ENCODE measurements at regions not wholly inside any gene's neighbourhood (a gene's known extent, or its start where the extent isn't known, plus 50 kb on each side); places are given as distances from the start of the nearest gene placed in this dataset.

- Mint-ChIP-seq H3K36me3 (ENCODE audit: low read depth) (peaks cover 7% of the 10 kb centered on the region), H3K9me3 (peaks cover 8% of the 10 kb centered on the region), H3K27me3 (no peaks in the 10 kb centered on the region), H3K4me1 (ENCODE audit: low read depth) (no peaks in the 10 kb centered on the region), H3K4me3 (no peak overlapping the region), H3K27ac (no peak overlapping the region)
- intact Hi-C loops (cut with micrococcal nuclease), result no loop called here
Observed at GRCh38 chrX:7218321-7219152, 70.6 kb upstream of the PUDP start.

GRCh38 chrX:7216981-7217587 is 69.1 kb upstream of the PUDP start:
- intact Hi-C loops (cut with micrococcal nuclease), result no loop called here
- Mint-ChIP-seq H3K36me3 (ENCODE audit: low read depth) (peaks cover 7% of the 10 kb centered on the region), H3K4me1 (ENCODE audit: low read depth) (no peaks in the 10 kb centered on the region), H3K4me3 (no peak overlapping the region), H3K27ac (no peak overlapping the region), H3K27me3 (no peaks in the 10 kb centered on the region), H3K9me3 (peaks cover 8% of the 10 kb centered on the region)

DNA sequence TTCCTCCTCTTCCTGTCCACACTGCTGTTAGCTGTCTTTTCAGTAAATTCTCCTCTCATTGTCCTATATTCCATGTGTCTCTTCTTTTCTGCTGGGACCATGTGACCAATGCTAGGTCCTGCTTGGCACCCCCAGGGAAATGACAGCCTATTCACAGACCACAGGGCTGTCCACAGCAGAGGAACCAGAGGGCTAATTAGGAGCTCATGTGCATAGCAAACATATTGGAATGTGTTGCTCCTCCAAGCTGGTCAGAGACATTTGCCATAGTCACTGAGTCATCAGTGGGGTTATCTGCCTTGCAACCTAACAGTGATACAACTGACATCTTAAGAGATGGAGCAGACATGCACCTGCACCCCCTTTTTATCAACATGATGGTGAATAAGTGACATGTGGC is 67.9 kb upstream of the PUDP start:
- intact Hi-C loops (cut with micrococcal nuclease), result no loop called here
- H3K36me3 Mint-ChIP-seq (ENCODE audit: low read depth), result peaks cover 4% of the 10 kb centered on the region
- H3K4me1 Mint-ChIP-seq (ENCODE audit: low read depth), result peaks cover 5% of the 10 kb centered on the region

GRCh38 chrX:7214251-7214650 is 66.3 kb upstream of the PUDP start:
- H3K36me3 Mint-ChIP-seq (ENCODE audit: low read depth), result no peaks in the 10 kb centered on the region
- no peak overlapping the region for H3K4me3 Mint-ChIP-seq
- no peaks in the 10 kb centered on the region for H3K27me3 Mint-ChIP-seq
- no peak overlapping the region for H3K27ac Mint-ChIP-seq
- H3K4me1 Mint-ChIP-seq (ENCODE audit: low read depth), result peaks cover 5% of the 10 kb centered on the region
- intact Hi-C loops (cut with micrococcal nuclease), result no loop called here
- no peaks in the 10 kb centered on the region for H3K9me3 Mint-ChIP-seq

More for the DNA sequence above, 67.9 kb upstream of the PUDP start:
- Mint-ChIP-seq H3K4me3 (no peak overlapping the region), H3K27ac (no peak overlapping the region), H3K27me3 (no peaks in the 10 kb centered on the region), H3K9me3 (peaks cover 4% of the 10 kb centered on the region)

- Mint-ChIP-seq H3K4me3 (no peak overlapping the region), H3K27ac (no peak overlapping the region), H3K27me3 (no peaks in the 10 kb centered on the region), H3K4me1 (ENCODE audit: low read depth) (peaks cover 14% of the 10 kb centered on the region), H3K36me3 (ENCODE audit: low read depth) (no peaks in the 10 kb centered on the region), H3K9me3 (no peaks in the 10 kb centered on the region)
- intact Hi-C loops (cut with micrococcal nuclease), result no loop called here
Observed at GRCh38 chrX:7205037-7205577, 57.2 kb upstream of the PUDP start.

GRCh38 chrX:7204619-7205018 is 56.7 kb upstream of the PUDP start:
- Mint-ChIP-seq H3K4me3 (no peak overlapping the region), H3K36me3 (ENCODE audit: low read depth) (no peaks in the 10 kb centered on the region), H3K9me3 (no peaks in the 10 kb centered on the region), H3K27ac (no peak overlapping the region), H3K4me1 (ENCODE audit: low read depth) (peaks cover 14% of the 10 kb centered on the region), H3K27me3 (no peaks in the 10 kb centered on the region)
- intact Hi-C loops (cut with micrococcal nuclease), result no loop called here

GRCh38 chrX:7202206-7202605 is 54.3 kb upstream of the PUDP start:
- Mint-ChIP-seq H3K4me3 (no peak overlapping the region), H3K27ac (no peak overlapping the region), H3K9me3 (no peaks in the 10 kb centered on the region), H3K4me1 (ENCODE audit: low read depth) (peaks cover 14% of the 10 kb centered on the region), H3K36me3 (ENCODE audit: low read depth) (no peaks in the 10 kb centered on the region), H3K27me3 (no peaks in the 10 kb centered on the region)
- intact Hi-C loops (cut with micrococcal nuclease), result no loop called here

- intact Hi-C loops (cut with micrococcal nuclease), result no loop called here
- Mint-ChIP-seq H3K27me3 (no peaks in the 10 kb centered on the region), H3K4me3 (no peak overlapping the region), H3K36me3 (ENCODE audit: low read depth) (peaks cover 6% of the 10 kb centered on the region), H3K9me3 (no peaks in the 10 kb centered on the region), H3K4me1 (ENCODE audit: low read depth) (peaks cover 14% of the 10 kb centered on the region), H3K27ac (no peak overlapping the region)
Observed at GRCh38 chrX:7201496-7201895, 53.5 kb upstream of the PUDP start.

DNA sequence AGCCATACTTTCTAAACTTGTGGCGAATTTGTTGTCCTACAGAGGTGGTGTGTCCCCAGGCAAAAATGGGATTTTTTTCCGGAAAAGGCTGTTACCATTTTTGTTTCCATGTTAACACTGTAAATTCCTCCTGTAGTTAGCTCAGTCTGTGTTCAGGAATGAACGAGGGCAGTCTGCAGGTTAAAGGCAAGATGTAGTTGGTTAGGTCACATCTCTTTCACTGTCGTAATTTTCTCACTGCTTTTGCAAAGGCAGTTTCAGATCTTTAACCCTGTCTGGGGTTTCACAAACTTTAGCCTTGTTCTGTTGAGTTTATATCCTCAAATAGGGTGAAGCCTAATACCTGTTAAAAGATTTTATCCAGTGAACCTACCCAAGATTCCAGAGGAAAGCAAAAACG is 50.5 kb upstream of the PUDP start:
- H3K4me1 Mint-ChIP-seq (ENCODE audit: low read depth), result peaks cover 8% of the 10 kb centered on the region
- no peaks in the 10 kb centered on the region for H3K9me3 Mint-ChIP-seq
- H3K27ac Mint-ChIP-seq, result no peak overlapping the region
- peaks cover 6% of the 10 kb centered on the region for H3K36me3 Mint-ChIP-seq (ENCODE audit: low read depth)
- intact Hi-C loops (cut with micrococcal nuclease), result no loop called here
- no peaks in the 10 kb centered on the region for H3K27me3 Mint-ChIP-seq
- no peak overlapping the region for H3K4me3 Mint-ChIP-seq

All from dendritic cell treated with granulocyte-macrophage colony-stimulating factor and Interleukin-4, amounts not matched to agents 40 ng/mL and 50 ng/mL, for 4 days (primary cell).